ENCODE measurements at regions not wholly inside any gene's neighbourhood (a gene's known extent, or its start where the extent isn't known, plus 50 kb on each side); places are given as distances from the start of the nearest gene placed in this dataset.

DNA sequence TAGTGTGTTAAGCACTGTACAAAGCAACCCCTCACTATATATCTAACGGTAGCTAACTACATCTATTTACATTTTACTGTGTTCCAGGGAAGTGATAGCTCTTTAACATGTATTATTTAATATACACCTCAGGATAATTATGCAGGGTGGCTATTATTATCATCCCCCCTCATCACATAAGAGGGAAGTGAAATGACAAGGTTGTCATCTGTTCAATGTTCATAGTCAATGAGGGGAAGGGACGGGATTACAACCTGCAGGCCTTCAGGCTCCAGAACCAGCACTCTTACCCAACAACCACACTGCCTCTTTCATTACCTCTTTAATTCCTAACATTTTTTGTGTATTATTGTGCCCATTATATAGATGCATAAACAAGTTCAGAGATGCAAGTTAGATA, 238.7 kb upstream of the ANO3 start:
- H3K4me2 ChIP-seq (ENCODE audit: control insufficient read depth, extremely low read depth, insufficient read depth, low read depth, low read length), result no peak overlapping the region
- TF ChIP-seq, protein P1, sequence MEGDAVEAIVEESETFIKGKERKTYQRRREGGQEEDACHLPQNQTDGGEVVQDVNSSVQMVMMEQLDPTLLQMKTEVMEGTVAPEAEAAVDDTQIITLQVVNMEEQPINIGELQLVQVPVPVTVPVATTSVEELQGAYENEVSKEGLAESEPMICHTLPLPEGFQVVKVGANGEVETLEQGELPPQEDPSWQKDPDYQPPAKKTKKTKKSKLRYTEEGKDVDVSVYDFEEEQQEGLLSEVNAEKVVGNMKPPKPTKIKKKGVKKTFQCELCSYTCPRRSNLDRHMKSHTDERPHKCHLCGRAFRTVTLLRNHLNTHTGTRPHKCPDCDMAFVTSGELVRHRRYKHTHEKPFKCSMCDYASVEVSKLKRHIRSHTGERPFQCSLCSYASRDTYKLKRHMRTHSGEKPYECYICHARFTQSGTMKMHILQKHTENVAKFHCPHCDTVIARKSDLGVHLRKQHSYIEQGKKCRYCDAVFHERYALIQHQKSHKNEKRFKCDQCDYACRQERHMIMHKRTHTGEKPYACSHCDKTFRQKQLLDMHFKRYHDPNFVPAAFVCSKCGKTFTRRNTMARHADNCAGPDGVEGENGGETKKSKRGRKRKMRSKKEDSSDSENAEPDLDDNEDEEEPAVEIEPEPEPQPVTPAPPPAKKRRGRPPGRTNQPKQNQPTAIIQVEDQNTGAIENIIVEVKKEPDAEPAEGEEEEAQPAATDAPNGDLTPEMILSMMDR (optimal IDR thresholded peaks at IDR 0.05 in 1 of 3, IDR thresholded peaks at IDR 0.05 in 1 of 3, conservative IDR thresholded peaks at IDR 0.05 in 1 of 3; ENCODE audit: extremely low read depth in 1 of 3, insufficient read depth in 2 of 3, low read length in 3 of 3), result no peak
- TF ChIP-seq EZH2 (IDR thresholded peaks at IDR 0.05; ENCODE audit: low read length), result no peak
- H3K27ac ChIP-seq (ENCODE audit: control insufficient read depth, insufficient read depth, low read length), result no peak overlapping the region
- H3K36me3 ChIP-seq (ENCODE audit: control insufficient read depth in 2 of 2, extremely low read depth in 1 of 2, insufficient read depth in 2 of 2, low read length in 2 of 2), result no peaks in the 10 kb centered on the region
- H3K9me1 ChIP-seq (ENCODE audit: control insufficient read depth, extremely low read depth, insufficient read depth, low read length), result no peaks in the 10 kb centered on the region
- DNase-seq (ENCODE audit: low read depth, low spot score), result no peak
- dilution Hi-C loops (cut with MboI; ENCODE audit: extremely low pct_ligation_motif_present, low sequenced_read_pairs), result no loop called here
- H3K9ac ChIP-seq (ENCODE audit: control insufficient read depth, extremely low read depth, insufficient read depth, low read length), result no peak overlapping the region
- no peaks in the 10 kb centered on the region for H3K79me2 ChIP-seq (ENCODE audit: control insufficient read depth, insufficient read depth, low read length)
- H3K4me1 ChIP-seq (ENCODE audit: control insufficient read depth, extremely low read depth, insufficient read depth, low read length), result no peaks in the 10 kb centered on the region
- no peak overlapping the region for H3K4me3 ChIP-seq (ENCODE audit: control insufficient read depth in 2 of 3, extremely low read depth in 1 of 3, insufficient read depth in 2 of 3, low read depth in 1 of 3, low read length in 3 of 3)
- FAIRE-seq, result no peak
- no peaks in the 10 kb centered on the region for H4K20me1 ChIP-seq (ENCODE audit: control insufficient read depth, extremely low read depth, insufficient read depth, low read length)
- H3K9me3 ChIP-seq (ENCODE audit: control insufficient read depth, low read depth, low read length), result no peaks in the 10 kb centered on the region
- no peak overlapping the region for H2AFZ ChIP-seq (ENCODE audit: control insufficient read depth, low read length)
- no peaks in the 10 kb centered on the region for H3K27me3 ChIP-seq (ENCODE audit: control insufficient read depth, extremely low read depth, insufficient read depth, low read length)

DNA sequence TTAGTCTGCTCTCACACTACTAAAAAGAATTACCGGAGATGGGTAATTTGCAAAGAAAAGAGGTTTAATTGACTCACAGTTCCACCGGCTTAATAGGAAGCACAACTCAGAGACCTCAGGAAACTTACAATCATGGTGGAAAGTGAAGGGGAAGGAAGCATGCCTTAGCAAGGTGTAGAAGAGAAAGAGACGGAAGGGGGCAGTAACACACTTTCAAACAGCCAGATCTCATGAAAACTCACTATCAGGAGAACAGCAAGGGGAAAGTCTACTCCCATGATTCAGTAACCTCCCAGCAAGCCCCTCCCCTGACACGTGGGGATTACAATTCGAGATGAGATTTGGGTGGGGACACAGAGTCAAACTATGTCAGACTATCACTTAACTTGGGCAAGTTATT, 236.6 kb upstream of the ANO3 start:
- no peaks in the 10 kb centered on the region for H3K36me3 ChIP-seq (ENCODE audit: control insufficient read depth in 2 of 2, extremely low read depth in 1 of 2, insufficient read depth in 2 of 2, low read length in 2 of 2)
- no peaks in the 10 kb centered on the region for H3K27me3 ChIP-seq (ENCODE audit: control insufficient read depth, extremely low read depth, insufficient read depth, low read length)
- no peak overlapping the region for H2AFZ ChIP-seq (ENCODE audit: control insufficient read depth, low read length)
- no peak for FAIRE-seq
- no peak overlapping the region for H3K4me3 ChIP-seq (ENCODE audit: control insufficient read depth in 2 of 3, extremely low read depth in 1 of 3, insufficient read depth in 2 of 3, low read depth in 1 of 3, low read length in 3 of 3)
- DNase-seq (ENCODE audit: low read depth, low spot score), result no peak
- dilution Hi-C loops (cut with MboI; ENCODE audit: extremely low pct_ligation_motif_present, low sequenced_read_pairs), result no loop called here
- H4K20me1 ChIP-seq (ENCODE audit: control insufficient read depth, extremely low read depth, insufficient read depth, low read length), result no peaks in the 10 kb centered on the region
- no peak overlapping the region for H3K9ac ChIP-seq (ENCODE audit: control insufficient read depth, extremely low read depth, insufficient read depth, low read length)
- H3K9me3 ChIP-seq (ENCODE audit: control insufficient read depth, low read depth, low read length), result no peaks in the 10 kb centered on the region
- H3K9me1 ChIP-seq (ENCODE audit: control insufficient read depth, extremely low read depth, insufficient read depth, low read length), result no peaks in the 10 kb centered on the region
- no peak overlapping the region for H3K27ac ChIP-seq (ENCODE audit: control insufficient read depth, insufficient read depth, low read length)
- H3K4me1 ChIP-seq (ENCODE audit: control insufficient read depth, extremely low read depth, insufficient read depth, low read length), result no peaks in the 10 kb centered on the region
- no peak overlapping the region for H3K4me2 ChIP-seq (ENCODE audit: control insufficient read depth, extremely low read depth, insufficient read depth, low read depth, low read length)
- TF ChIP-seq EZH2 (IDR thresholded peaks at IDR 0.05; ENCODE audit: low read length), result no peak
- TF ChIP-seq, protein P1 (optimal IDR thresholded peaks at IDR 0.05 in 1 of 3, IDR thresholded peaks at IDR 0.05 in 1 of 3, conservative IDR thresholded peaks at IDR 0.05 in 1 of 3; ENCODE audit: extremely low read depth in 1 of 3, insufficient read depth in 2 of 3, low read length in 3 of 3), result no peak
- no peaks in the 10 kb centered on the region for H3K79me2 ChIP-seq (ENCODE audit: control insufficient read depth, insufficient read depth, low read length)

Data from keratinocyte (primary cell).